Stomach (tissue), 8 donors: ENCODE measurements at regions not wholly inside any gene's neighbourhood (a gene's known extent, or its start where the extent isn't known, plus 50 kb on each side); places are given as distances from the start of the nearest gene placed in this dataset.

Experiments
- DNase-seq, 2 donors: peaks; one replicate each; pipeline versions ENCODE4 v3.0.0 to v3.0.0-alpha.2; 2013 to 2019
- H3K27ac ChIP-seq, 5 donors: fragments of 200-600 bp in 4 of 5; sonication (generic) in 4 of 5; one replicate each; pipeline ENCODE4 v1.5.1; 2013 to 2019; ENCODE audit warnings: mild to moderate bottlenecking in 1 of 5, moderate library complexity in 1 of 5
- H3K27me3 ChIP-seq, 3 donors: fragments of 200-600 bp; sonication (generic); one replicate each; pipeline ENCODE4 v1.5.1; 2017 to 2019; ENCODE audit warnings: mixed run types in 1 of 3
- H3K36me3 ChIP-seq, 4 donors: fragments of 200-600 bp; sonication (generic); 1 replicate in 3 of 4; 2 replicates in 1 of 4; pipeline ENCODE4 v1.5.1; 2016 to 2019
- H3K4me1 ChIP-seq, 4 donors: fragments of 200-600 bp; sonication (generic); one replicate each; pipeline ENCODE4 v1.5.1; 2016 to 2019
- H3K4me3 ChIP-seq, 4 donors: fragments of 200-600 bp; sonication (generic) in 3 of 4; one replicate each; pipeline ENCODE4 v1.5.1; 2016 to 2019; ENCODE audit warnings: mild to moderate bottlenecking in 1 of 4
- H3K9me3 ChIP-seq, 4 donors: fragments of 200-600 bp; sonication (generic); one replicate each; pipeline ENCODE4 v1.5.1; 2016 to 2019
- EP300 ChIP-seq: sonication (generic); formaldehyde crosslinking; IDR thresholded peaks from one replicate; pipeline ENCODE4 v1.6.1; 2017; ENCODE audit warnings: antibody characterized with exemption
- POLR2A ChIP-seq, 4 donors: fragments of 450-650 bp; IDR thresholded peaks; one replicate each; pipeline ENCODE4 v1.6.1; 2016; ENCODE audit warnings: antibody characterized with exemption in 4 of 4, control low read depth in 2 of 4, mild to moderate bottlenecking in 1 of 4, moderate library complexity in 1 of 4
- POLR2AphosphoS5 ChIP-seq, 3 donors: sonication (generic); formaldehyde crosslinking; IDR thresholded peaks; one replicate each; pipeline ENCODE4 v1.6.1; 2016; ENCODE audit warnings: antibody characterized with exemption in 3 of 3
- WGBS, 5 donors: extraction: QIAGEN DNeasy Blood & Tissue Kit in 3 of 5; methylation state at CpG; one replicate each; pipeline versions ENCODE4 v1.1.5 to v1.1.7; 2013 to 2018; 5-methylcytosine and 5-hydroxymethylcytosine counted together
- intact Hi-C: fragments of 100-400 bp; cut with DNase I; formaldehyde crosslinking; loops from one replicate; pipeline ENCODE4 v1.15.1; 2023; ENCODE audit warnings: low total_unique reads
- TF ChIP-seq, protein P1 (sequence below), 7 experiments: fragments of 450-650 bp in 4 of 7; fragments of 200-600 bp in 3 of 7; sonication (generic) in 3 of 7; IDR thresholded peaks; one replicate each; pipeline ENCODE4 v1.5.1; 2016 to 2019; ENCODE audit warnings: antibody characterized with exemption in 7 of 7, control low read depth in 2 of 7, mild to moderate bottlenecking in 1 of 7
- donor health status: healthy with polysubstance abuse.
- donor health status: Bipolar disorder and iron deficiency.
- donor health status: healthy.

DNA sequence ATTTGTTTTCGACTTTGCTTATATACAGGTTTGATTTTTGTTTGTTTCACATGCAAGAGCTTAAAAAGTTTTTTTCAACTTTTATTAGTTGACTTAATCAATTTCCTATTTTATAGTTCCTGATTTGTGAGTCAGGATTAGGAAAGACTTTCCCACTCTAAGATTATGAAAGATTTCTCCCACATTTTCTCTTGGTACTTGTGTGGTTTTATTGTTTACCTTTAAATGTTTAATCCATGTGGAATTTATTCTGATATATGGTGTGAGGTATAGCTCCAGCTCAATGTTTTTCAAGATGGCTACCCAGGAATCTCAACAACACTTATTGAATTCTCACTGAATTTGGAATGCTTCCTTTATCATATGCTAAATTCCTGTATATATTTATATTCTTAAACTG lies 117.8 kb upstream of the LGALSL start:
- DNase-seq = no peak
- Histone ChIP-seq H3K27ac (no peak overlapping the region), H3K27me3 (no peaks in the 10 kb centered on the region), H3K36me3 (no peaks in the 10 kb centered on the region), H3K9me3 (no peaks in the 10 kb centered on the region), H3K4me1 (peaks cover 0 to 3% (median 2%) of the 10 kb centered on the region in 4 donors), H3K4me3 (no peak overlapping the region)
- no peak for TF ChIP-seq EP300
- TF ChIP-seq POLR2AphosphoS5 (IDR thresholded peaks at IDR 0.05) = no peak
- TF ChIP-seq, protein P1, sequence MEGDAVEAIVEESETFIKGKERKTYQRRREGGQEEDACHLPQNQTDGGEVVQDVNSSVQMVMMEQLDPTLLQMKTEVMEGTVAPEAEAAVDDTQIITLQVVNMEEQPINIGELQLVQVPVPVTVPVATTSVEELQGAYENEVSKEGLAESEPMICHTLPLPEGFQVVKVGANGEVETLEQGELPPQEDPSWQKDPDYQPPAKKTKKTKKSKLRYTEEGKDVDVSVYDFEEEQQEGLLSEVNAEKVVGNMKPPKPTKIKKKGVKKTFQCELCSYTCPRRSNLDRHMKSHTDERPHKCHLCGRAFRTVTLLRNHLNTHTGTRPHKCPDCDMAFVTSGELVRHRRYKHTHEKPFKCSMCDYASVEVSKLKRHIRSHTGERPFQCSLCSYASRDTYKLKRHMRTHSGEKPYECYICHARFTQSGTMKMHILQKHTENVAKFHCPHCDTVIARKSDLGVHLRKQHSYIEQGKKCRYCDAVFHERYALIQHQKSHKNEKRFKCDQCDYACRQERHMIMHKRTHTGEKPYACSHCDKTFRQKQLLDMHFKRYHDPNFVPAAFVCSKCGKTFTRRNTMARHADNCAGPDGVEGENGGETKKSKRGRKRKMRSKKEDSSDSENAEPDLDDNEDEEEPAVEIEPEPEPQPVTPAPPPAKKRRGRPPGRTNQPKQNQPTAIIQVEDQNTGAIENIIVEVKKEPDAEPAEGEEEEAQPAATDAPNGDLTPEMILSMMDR (IDR thresholded peaks at IDR 0.05) = no peak
- no peak for TF ChIP-seq POLR2A (IDR thresholded peaks at IDR 0.05)
- 92 to 100% (median 95%) methylated on average over 1 of the region's 1 CpG for WGBS, 5 donors
- intact Hi-C loops = no loop called here

DNA sequence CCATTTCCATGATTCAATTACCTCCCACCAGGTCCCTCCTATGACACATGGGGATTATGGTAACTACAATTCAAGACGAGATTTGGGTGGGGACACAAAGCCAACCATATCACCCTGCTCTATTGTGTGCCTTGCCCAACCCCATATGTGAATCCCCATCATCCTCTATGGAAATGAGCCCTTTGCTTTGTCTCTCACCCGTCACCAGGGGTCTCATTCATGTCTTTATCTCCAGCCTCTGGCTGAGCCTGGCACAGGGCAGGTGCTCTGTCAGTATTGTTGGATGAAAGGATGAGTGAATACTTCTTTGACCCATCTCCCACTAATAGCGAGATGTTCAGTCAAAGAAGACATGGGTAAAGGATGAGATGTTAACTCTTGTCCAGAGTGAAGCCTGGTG lies 116.6 kb upstream of the LGALSL start:
- no peak for DNase-seq
- intact Hi-C loops = no loop called here
- TF ChIP-seq EP300 = no peak
- TF ChIP-seq, protein P1 (IDR thresholded peaks at IDR 0.05) = no peak
- no peak for TF ChIP-seq POLR2A (IDR thresholded peaks at IDR 0.05)
- TF ChIP-seq POLR2AphosphoS5 (IDR thresholded peaks at IDR 0.05) = no peak
- H3K4me3 ChIP-seq = no peak overlapping the region
- H3K9me3 ChIP-seq = no peaks in the 10 kb centered on the region
- no peaks in the 10 kb centered on the region for H3K27me3 ChIP-seq
- no peaks in the 10 kb centered on the region for H3K4me1 ChIP-seq
- WGBS, 5 donors = 88 to 98% (median 93%) methylated on average over 3 of the region's 3 CpGs
- no peak overlapping the region for H3K27ac ChIP-seq
- no peaks in the 10 kb centered on the region for H3K36me3 ChIP-seq

DNA sequence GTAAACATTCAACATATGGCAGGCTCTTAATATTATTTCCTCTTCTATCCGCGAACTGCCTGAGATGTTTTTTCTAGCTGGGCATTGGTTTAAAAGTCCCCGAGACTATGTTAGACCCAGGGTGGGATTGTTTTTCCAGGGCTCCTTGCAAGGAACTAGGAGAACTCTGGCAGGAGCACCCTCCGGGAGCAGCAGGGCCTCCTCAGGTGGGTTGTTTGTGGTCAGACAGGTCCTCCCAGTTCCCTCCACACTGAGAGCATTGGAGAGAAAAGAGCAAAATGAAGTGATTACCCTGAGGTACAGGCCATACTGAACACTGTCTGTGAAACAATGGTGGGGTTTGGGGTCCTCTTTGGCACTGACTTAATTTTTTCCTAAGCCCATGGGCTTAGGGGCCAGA lies 115.9 kb upstream of the LGALSL start:
- Histone ChIP-seq H3K36me3 (no peaks in the 10 kb centered on the region), H3K4me3 (no peak overlapping the region), H3K27ac (no peak overlapping the region), H3K27me3 (no peaks in the 10 kb centered on the region), H3K9me3 (no peaks in the 10 kb centered on the region), H3K4me1 (no peaks in the 10 kb centered on the region)
- WGBS, 5 donors = 53 to 78% (median 70%) methylated on average over 4 of the region's 4 CpGs
- TF ChIP-seq, protein P1 (IDR thresholded peaks at IDR 0.05) = no peak
- TF ChIP-seq EP300 = no peak
- no peak for TF ChIP-seq POLR2A (IDR thresholded peaks at IDR 0.05)
- TF ChIP-seq POLR2AphosphoS5 (IDR thresholded peaks at IDR 0.05) = no peak
- peak in 1 of 2 donors; percentile 64 for DNase-seq
- intact Hi-C loops = no loop called here

DNA sequence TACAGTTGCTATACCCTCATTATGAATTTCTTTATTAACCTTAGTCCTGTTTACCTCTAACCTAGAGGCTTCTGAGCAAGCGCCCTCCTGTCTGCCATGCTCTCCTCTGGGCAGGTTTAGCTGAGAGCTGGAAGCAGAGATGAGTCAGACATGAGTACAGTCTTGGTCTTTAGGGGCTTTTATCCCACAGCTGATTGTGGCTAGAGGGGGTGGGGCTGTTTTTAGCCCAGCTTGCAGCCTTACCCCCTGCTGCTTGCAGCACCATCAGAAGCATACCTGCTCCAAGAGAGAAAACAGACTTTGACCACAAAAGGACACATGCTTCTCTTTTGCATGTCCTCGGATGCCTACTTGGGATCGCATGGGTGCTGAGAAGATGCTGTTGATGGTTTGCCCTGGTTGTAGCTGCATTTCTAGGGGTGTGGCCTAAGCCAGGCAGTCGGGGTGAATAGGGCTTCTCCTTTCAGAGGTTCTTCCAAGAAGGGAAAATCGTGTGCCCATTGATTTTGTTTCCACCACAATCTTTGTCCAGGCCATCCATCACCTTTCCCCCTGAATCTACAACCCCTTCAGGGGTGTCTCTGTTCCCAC lies 115.0 kb upstream of the LGALSL start:
- Histone ChIP-seq H3K36me3 (no peaks in the 10 kb centered on the region), H3K27ac (no peak overlapping the region), H3K27me3 (no peaks in the 10 kb centered on the region), H3K4me1 (no peaks in the 10 kb centered on the region), H3K4me3 (no peak overlapping the region), H3K9me3 (no peaks in the 10 kb centered on the region)
- no peak for DNase-seq
- WGBS, 5 donors = 74 to 85% (median 74%) methylated on average over 5 of the region's 5 CpGs
- TF ChIP-seq, protein P1 (IDR thresholded peaks at IDR 0.05) = no peak
- no peak for TF ChIP-seq POLR2A (IDR thresholded peaks at IDR 0.05)
- TF ChIP-seq POLR2AphosphoS5 (IDR thresholded peaks at IDR 0.05) = no peak
- intact Hi-C loops = no loop called here
